ENCODE measurements at regions not wholly inside any gene's neighbourhood (a gene's known extent, or its start where the extent isn't known, plus 50 kb on each side); places are given as distances from the start of the nearest gene placed in this dataset.

- TF ChIP-seq CTCF (IDR thresholded peaks at IDR 0.05; ENCODE audit: borderline replicate concordance, extremely low read depth, low read length, poor library complexity, severe bottlenecking), result no peak
- TF ChIP-seq EZH2 (IDR thresholded peaks at IDR 0.05; ENCODE audit: borderline replicate concordance, low read depth, low read length, severe bottlenecking), result no peak
Observed at GRCh38 chr7:24191362-24191761, 92.6 kb upstream of the NPY start.

All from DND-41 (cell line).